Breast epithelium (tissue), 4 donors: ENCODE measurements at regions not wholly inside any gene's neighbourhood (a gene's known extent, or its start where the extent isn't known, plus 50 kb on each side); places are given as distances from the start of the nearest gene placed in this dataset.

Experiments used
- DNase-seq, 2 donors: peaks; one replicate each; pipeline ENCODE4 v3.0.0-alpha.2; 2019; ENCODE audit warnings: low spot score in 2 of 2
- H3K27ac ChIP-seq, 2 donors: fragments of 200-600 bp; sonication (generic) in 1 of 2; one replicate each; pipeline ENCODE4 v1.5.1; 2016 to 2019; ENCODE audit warnings: mild to moderate bottlenecking in 1 of 2
- H3K27me3 ChIP-seq, 2 donors: fragments of 200-600 bp; sonication (generic) in 1 of 2; one replicate each; pipeline versions ENCODE4 v1.5.1 to v1.6.0; 2017 to 2019; ENCODE audit warnings: control low read depth in 1 of 2, mild to moderate bottlenecking in 1 of 2
- H3K36me3 ChIP-seq: fragments of 200-600 bp; one replicate; pipeline ENCODE4 v1.5.1; 2019
- H3K4me1 ChIP-seq, 2 donors: fragments of 200-600 bp; sonication (generic); one replicate each; pipeline ENCODE4 v1.5.1; 2016 to 2019; ENCODE audit warnings: control low read depth in 1 of 2
- H3K4me3 ChIP-seq, 3 donors: fragments of 200-600 bp; sonication (generic); 1 replicate in 2 of 3; 2 replicates in 1 of 3; pipeline ENCODE4 v1.5.1; 2016 to 2019; ENCODE audit warnings: mild to moderate bottlenecking in 3 of 3, moderate library complexity in 2 of 3
- H3K9me3 ChIP-seq, 2 donors: fragments of 200-600 bp; sonication (generic) in 1 of 2; one replicate each; pipeline ENCODE4 v1.5.1; 2016 to 2019; ENCODE audit warnings: control low read depth in 1 of 2
- POLR2A ChIP-seq: fragments of 450-650 bp; IDR thresholded peaks from one replicate; pipeline ENCODE4 v1.6.1; 2016; ENCODE audit warnings: antibody characterized with exemption, mild to moderate bottlenecking, moderate library complexity
- POLR2AphosphoS5 ChIP-seq, 3 donors: sonication (generic); formaldehyde crosslinking; IDR thresholded peaks; one replicate each; pipeline ENCODE4 v1.6.1; 2017; ENCODE audit warnings: antibody characterized with exemption in 3 of 3
- intact Hi-C: fragments of 100-400 bp; cut with DNase I; formaldehyde crosslinking; loops from one replicate; pipeline ENCODE4 v1.15.1; 2023; ENCODE audit warnings: low total_unique reads
- TF ChIP-seq, protein P1 (sequence below), 3 donors: fragments of 450-650 bp; IDR thresholded peaks; one replicate each; pipeline ENCODE4 v1.5.1; 2016 to 2017; ENCODE audit warnings: antibody characterized with exemption in 3 of 3, mild to moderate bottlenecking in 3 of 3, moderate library complexity in 3 of 3

GRCh38 chr20:24789877-24790276 lies 159.2 kb upstream of the CST7 start:
- H3K27me3 ChIP-seq, result peaks cover 0 to 19% of the 10 kb centered on the region in 2 donors
- no peaks in the 10 kb centered on the region for H3K36me3 ChIP-seq
- no peak for DNase-seq
- no peaks in the 10 kb centered on the region for H3K4me1 ChIP-seq
- intact Hi-C loops, result no loop called here
- H3K4me3 ChIP-seq, result no peak overlapping the region
- no peak overlapping the region for H3K27ac ChIP-seq
- H3K9me3 ChIP-seq, result no peaks in the 10 kb centered on the region
- TF ChIP-seq POLR2AphosphoS5 (IDR thresholded peaks at IDR 0.05) (no peak), POLR2A (no peak)
- TF ChIP-seq, protein P1, sequence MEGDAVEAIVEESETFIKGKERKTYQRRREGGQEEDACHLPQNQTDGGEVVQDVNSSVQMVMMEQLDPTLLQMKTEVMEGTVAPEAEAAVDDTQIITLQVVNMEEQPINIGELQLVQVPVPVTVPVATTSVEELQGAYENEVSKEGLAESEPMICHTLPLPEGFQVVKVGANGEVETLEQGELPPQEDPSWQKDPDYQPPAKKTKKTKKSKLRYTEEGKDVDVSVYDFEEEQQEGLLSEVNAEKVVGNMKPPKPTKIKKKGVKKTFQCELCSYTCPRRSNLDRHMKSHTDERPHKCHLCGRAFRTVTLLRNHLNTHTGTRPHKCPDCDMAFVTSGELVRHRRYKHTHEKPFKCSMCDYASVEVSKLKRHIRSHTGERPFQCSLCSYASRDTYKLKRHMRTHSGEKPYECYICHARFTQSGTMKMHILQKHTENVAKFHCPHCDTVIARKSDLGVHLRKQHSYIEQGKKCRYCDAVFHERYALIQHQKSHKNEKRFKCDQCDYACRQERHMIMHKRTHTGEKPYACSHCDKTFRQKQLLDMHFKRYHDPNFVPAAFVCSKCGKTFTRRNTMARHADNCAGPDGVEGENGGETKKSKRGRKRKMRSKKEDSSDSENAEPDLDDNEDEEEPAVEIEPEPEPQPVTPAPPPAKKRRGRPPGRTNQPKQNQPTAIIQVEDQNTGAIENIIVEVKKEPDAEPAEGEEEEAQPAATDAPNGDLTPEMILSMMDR (IDR thresholded peaks at IDR 0.05), result no peak

DNA sequence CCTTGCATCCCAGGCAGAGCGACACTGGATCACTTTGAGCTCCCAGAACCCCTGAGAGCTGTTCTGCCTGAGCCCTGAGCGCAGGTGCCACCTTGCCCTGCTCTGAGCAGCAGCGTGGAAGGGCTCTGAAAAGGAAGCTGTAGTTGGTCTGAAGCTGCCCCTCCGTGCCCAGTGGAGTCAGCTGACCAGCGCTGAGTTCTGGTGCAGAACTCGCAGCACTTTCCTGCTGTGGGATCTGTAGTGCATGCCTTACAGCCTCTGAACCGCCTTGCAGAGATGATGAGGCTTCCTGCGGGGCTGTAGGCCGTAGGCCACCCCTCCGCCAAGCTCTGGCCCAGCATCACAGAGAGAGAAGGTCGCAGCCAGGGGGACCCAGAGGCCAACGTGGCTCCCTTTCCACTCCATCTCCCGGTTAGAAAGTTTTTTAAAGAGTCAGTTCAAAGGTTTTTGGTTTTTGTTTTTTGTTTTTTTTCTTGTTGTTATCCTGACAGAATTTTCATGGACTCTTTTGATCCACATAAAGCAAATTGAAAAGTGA lies 158.3 kb upstream of the CST7 start:
- TF ChIP-seq POLR2AphosphoS5 (IDR thresholded peaks at IDR 0.05) (no peak), POLR2A (no peak)
- TF ChIP-seq, protein P1 (IDR thresholded peaks at IDR 0.05), result no peak

DNA sequence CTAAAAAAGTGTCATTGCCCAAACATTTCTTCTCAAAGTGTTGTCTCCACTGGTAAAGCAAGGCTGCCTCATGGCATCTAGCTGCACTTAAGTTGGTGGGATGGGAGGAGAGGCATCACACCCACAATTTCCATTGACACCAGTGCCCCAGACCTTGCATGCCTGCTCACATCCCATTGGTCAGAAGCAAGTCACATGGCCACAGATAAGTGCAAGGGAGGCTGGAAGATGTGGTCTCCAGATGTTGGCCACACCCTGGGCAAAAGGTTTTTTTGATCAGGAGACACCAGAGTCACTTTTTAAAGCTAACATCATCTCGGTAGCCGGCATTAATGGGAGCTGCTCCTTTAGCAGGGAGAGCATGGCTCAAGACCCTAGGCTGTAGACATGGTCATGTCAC lies 157.1 kb upstream of the CST7 start:
- H3K9me3 ChIP-seq, result no peaks in the 10 kb centered on the region
- intact Hi-C loops, result no loop called here
- no peak overlapping the region for H3K27ac ChIP-seq
- no peak overlapping the region for H3K4me3 ChIP-seq
- DNase-seq, result no peak
- peaks cover 0 to 19% of the 10 kb centered on the region in 2 donors for H3K27me3 ChIP-seq
- no peaks in the 10 kb centered on the region for H3K36me3 ChIP-seq
- no peaks in the 10 kb centered on the region for H3K4me1 ChIP-seq
- no peak for TF ChIP-seq POLR2AphosphoS5 (IDR thresholded peaks at IDR 0.05)
- TF ChIP-seq POLR2A, result no peak
- TF ChIP-seq, protein P1 (IDR thresholded peaks at IDR 0.05), result no peak

More for the DNA sequence above, 158.3 kb upstream of the CST7 start:
- Histone ChIP-seq H3K27me3 (peaks cover 0 to 19% of the 10 kb centered on the region in 2 donors), H3K9me3 (no peaks in the 10 kb centered on the region), H3K36me3 (no peaks in the 10 kb centered on the region), H3K4me3 (no peak overlapping the region), H3K27ac (no peak overlapping the region), H3K4me1 (no peaks in the 10 kb centered on the region)
- intact Hi-C loops, result no loop called here
- no peak for DNase-seq

- H3K9me3 ChIP-seq, result no peaks in the 10 kb centered on the region
- no peak overlapping the region for H3K4me3 ChIP-seq
- no peaks in the 10 kb centered on the region for H3K36me3 ChIP-seq
- TF ChIP-seq POLR2AphosphoS5 (IDR thresholded peaks at IDR 0.05), result no peak
- no peaks in the 10 kb centered on the region for H3K4me1 ChIP-seq
- H3K27ac ChIP-seq, result no peak overlapping the region
- intact Hi-C loops, result no loop called here
- peaks cover 0 to 19% of the 10 kb centered on the region in 2 donors for H3K27me3 ChIP-seq
- DNase-seq, result no peak
Measured at GRCh38 chr20:24792641-24793495, 156.2 kb upstream of the CST7 start.

GRCh38 chr20:24795436-24795835 lies 153.6 kb upstream of the CST7 start:
- Histone ChIP-seq H3K27ac (no peak overlapping the region), H3K4me3 (no peak overlapping the region), H3K4me1 (no peaks in the 10 kb centered on the region), H3K9me3 (no peaks in the 10 kb centered on the region), H3K27me3 (peaks cover 0 to 11% of the 10 kb centered on the region in 2 donors), H3K36me3 (no peaks in the 10 kb centered on the region)
- no peak for TF ChIP-seq POLR2AphosphoS5 (IDR thresholded peaks at IDR 0.05)
- TF ChIP-seq, protein P1 (IDR thresholded peaks at IDR 0.05), result no peak
- TF ChIP-seq POLR2A, result no peak
- intact Hi-C loops, result no loop called here
- DNase-seq, result no peak
